GM19238 (cell line): ENCODE measurements at regions not wholly inside any gene's neighbourhood (a gene's known extent, or its start where the extent isn't known, plus 50 kb on each side); places are given as distances from the start of the nearest gene placed in this dataset.
"Not testable (repeated sequence)": the region's sequence is repeated elsewhere in the genome, so short reads cannot be mapped to it uniquely, and the experiment has no call there.

Experiments
- DNase-seq: peaks from one replicate; pipeline ENCODE4 v3.0.0; 2011; ENCODE audit warnings: low spot score; ENCODE audit not compliant: insufficient read length

DNA sequence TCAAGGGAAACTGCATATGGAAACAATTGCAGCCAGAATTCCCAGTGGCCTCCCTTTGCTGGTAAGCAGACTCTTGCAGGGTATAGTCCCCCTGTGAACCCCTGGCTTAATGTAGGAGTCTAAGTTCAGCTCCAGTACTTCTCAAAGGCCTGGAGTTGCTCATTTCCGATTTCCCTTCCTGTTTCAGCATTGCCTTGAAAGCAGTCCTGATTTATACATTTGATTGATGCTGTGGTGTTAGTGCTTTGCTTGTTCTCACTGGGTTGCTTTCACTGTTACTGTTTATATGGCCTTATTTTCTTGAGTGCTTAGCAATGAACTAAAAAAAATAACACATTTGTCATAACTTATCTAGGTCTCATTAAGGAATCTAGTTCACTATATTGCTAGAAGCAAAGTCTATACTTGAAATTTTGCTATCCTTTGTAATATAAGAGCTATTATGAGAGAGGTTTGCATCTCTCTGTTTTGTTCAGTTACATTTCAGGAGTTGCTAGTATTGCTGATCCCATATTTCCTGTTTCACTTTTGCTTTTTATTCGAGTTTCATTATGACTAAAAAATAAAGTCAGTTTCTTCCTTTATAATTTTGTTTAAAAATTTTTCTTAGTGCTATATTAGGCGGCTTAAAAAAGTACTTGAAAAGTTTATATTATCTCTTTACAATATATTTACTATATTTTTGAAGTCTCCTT is 122.4 kb upstream of the NMUR2 start:
- DNase-seq = no peak

DNA sequence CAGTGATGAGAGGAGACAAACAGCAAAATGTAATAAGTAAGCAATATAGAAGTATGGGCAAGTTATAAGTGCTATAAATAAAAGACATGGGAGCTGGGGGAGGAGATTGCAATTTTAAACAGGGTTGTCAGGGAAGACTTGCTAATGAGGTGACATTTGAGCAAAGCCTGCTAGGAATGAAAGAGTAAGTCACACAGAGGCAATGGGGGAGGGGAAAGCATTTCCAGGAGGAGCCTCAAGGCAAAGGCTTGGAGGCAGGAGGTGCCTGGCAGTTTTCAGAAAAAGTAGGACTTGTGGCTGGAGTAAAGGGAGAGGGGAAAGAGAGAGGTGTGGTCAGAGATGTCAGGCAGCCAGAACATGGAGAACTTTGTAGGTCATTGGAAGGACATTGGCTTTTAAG is 124.4 kb upstream of the NMUR2 start:
- no peak for DNase-seq

DNA sequence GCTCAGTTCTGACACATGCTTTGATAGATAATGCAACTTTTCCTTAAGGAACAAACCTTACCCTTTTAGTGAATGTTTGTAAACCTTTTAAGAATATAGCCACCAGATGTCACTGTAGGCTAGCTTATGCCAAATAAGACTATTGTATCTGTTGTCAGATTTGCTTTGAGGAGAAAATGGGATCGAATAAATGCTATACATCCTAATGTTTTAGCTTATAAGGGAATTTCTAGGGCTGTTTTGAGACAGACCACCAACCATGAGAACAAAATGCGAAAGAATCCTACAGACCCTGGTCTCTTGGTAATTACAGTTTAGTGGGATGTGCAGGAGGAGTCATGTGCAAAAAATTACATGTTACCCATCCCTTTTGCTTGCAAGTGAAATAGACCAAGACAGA is 127.6 kb upstream of the NMUR2 start:
- no peak for DNase-seq

DNA sequence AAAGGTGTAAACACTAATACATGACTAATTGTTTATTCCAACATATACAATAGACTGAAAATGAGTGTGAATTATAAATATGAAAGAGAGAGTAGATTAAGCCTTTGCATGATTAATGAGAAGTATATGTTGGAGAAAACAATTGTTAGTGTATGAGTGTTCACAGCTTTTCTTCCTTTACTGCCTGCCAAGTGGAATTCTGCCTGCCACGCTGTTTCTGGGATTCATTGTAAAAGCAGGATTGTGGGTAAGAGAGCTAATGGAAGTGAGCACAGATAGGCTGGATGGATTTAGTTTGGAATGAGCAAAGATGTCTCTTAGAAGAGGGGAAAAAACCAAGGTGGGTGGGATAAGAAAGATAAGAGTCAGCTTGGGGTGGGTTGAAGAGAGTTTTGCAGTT is 129.6 kb upstream of the NMUR2 start:
- no peak for DNase-seq

DNA sequence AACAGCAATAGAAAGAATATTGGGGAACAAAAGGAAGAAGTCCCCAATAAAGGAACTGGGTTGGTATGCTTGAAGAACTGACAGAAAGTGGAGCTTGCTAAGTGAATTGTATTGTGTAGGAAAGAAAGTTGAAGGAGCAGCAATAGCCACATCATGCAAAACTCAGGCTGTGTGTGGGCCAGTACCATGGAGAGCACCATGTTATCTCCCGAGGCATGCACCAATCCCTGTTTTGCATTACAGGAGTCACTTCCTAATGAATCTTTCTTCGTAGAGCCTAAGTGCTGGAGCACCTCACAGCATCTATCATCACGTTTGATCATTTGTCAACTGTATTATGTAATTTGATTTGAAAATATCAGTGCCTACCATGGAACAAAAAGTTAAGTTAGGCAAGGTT is 137.7 kb upstream of the NMUR2 start:
- no peak for DNase-seq

DNA sequence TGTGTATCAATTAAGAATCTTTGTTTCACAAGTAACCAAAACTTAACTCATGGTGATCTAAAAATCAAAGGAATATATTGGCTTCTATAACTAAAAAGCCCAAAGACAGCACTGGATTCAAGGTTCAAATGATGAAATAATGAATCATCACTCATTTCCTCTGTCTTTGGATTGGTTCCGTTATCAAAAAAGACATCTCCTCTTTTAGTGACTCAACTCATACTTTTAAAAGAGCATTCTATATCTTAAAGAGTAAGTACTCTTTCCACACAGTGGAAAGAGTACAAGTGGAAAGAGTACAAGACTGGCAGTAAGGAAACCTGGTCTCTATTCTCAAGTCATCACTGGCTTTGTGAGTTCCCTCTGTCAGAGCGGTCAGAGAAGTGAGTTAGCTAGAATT is 141.4 kb upstream of the NMUR2 start:
- DNase-seq = no peak

DNA sequence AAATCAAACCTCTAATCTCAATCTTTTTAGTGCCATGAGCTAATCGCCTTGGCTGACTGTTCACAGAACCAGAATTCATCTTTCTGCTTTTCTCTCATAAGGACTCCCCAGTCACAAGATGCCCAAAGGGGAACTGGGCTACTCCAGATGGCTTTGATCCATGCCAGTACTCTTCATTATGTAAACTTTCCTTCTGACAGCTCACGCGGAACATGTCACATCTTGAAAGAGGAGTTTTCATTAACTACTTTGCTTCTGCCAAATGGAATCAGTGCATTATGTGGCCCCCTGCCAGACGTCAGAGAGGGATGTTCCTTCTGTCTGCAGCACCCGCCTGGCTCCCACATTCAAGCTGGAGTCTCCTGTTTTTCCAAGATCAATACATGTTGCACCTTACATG is 142.1 kb upstream of the NMUR2 start:
- DNase-seq = no peak

DNA sequence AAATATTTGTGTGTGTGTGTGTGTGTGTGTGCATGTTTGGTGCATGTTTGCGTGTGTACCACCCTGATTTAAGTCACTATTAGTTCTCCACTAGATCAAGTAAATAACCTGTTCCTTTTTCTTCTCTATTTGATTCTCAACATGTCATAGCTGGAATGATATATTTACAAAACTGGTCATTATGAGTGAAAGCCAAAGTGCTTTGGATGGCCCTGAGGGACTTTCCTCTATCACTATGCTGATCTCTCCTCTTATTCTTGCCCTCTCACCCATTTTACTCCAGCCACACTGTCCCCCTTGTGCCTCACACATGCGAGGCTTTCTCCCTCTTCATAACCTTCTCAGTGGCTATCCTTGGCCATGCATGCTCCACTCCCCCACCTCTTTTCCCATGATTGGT is 144.6 kb upstream of the NMUR2 start:
- no peak for DNase-seq

DNA sequence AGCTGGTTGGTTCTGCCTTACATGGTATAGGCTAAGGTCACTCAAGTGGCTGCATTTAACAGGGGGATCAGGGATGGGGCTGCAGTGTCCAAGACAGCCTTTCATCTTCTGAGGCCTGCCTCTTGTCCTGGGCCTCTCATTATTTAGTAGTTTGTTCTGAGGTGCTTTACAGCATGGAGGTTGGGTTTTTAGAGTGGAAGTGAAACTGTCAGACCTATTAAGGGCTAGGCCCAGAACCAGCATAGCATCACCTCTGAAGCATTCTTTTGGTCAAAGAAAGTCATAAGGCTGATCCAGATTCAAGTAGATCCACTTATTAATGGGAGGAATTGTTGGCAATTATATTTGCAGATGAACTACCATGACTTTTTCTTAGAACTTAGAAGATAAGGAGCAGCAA is 146.0 kb upstream of the NMUR2 start:
- DNase-seq = no peak

DNA sequence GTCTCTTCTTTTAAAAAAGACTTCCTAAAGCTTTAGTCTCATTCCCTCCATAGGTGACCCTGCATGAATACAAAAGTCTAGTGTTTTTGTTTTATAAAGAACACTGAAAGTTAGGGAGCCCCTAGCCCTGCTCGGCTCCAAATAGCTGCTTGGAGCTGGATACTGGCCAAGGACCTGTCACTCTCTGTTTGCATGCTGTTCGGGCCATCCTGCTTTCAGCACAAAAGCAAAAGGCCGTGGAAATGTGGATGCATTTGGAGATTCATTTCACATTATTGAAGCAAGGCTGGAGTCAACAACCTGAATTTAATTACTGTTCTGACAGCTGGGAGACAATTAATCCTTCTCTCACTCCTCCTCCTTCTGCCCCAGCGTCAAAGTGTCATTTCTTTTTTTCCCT is 151.7 kb upstream of the NMUR2 start:
- DNase-seq = no peak

DNA sequence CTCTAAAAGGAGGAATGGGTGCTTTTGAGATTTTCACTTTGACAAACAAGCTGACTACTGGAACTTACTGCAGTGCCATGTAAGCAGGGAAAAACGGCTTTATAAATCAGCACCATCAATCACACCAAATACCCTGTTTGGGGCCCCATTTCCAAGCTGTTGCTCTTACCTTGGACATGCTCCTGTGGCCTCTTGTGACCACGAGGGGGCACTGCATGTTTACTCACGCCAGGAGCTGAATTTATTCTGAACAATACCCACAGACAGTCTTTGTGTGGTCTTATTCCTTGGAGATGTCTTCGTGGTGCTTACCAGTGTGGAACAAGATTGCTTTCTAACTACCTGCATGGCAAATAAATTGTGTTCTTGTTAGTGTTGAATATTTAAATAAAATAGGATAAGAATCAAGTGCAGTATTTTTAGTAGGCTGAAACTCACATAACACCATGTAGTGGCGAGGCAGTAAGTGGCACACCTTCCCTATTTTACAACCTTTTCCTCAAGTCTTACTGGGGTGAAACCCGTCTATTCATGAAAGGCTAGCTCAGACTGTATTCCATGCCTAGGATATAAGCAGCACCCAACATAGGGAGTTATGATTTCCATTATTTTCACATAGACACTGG is 155.5 kb upstream of the NMUR2 start:
- peak; percentile 12 for DNase-seq

DNA sequence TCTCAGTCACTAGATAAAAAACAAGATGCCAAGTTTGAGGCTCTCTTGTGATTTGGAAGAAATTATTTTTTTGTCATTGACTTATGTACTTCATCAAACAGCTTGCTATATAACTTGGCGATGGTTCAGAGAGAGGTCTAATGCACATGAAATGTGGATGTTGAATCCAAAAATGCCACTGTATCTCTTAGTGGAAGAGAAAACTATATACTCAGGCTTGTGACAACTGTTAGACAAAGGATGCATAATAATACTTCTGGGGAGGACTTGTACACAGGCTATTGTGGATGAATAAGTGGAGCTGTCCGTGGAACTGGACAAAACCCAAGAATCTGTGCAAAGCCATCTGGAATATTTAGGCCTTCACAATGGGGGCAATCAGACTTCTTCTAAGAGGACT is 162.9 kb upstream of the NMUR2 start:
- DNase-seq = no peak

DNA sequence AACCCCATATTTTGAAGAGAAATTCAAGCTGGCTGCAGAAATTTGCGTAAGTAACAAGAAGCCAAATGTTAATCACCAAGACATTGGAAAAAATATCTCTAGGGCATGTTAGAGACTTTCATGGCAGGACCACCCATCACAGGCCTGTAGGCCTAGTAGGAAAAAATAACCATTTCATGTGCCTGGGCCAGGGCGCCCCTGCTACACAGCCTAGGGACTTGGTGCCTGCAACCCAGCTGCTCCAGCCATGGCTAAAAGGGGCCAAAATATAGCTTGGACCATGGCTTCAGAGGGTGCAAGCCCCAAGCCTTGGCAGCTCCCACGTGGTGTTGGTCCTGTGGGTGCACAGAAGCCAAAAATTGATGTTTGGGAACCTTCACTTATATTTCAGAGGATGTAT is 167.7 kb upstream of the NMUR2 start:
- no peak for DNase-seq

DNA sequence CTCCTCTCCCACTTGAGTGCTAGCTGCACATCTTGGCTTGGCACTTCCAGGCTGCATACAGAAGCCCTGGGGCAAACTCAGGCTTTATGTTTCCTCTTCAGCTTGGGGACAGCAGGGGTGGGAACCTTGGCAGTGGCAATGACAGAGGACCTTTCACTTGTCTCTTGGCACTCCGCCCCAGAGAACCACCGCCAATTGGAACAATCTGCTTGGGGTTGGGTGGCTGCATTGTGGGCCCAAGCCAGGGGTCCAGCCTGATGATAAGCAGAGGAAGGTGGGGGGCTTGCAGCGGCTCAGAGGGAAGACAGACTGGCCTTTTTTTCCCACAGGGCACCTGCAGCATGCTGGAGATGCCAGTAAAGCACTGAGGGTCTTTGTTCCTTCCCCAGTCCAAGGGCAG is 179.0 kb upstream of the NMUR2 start:
- no peak for DNase-seq

DNA sequence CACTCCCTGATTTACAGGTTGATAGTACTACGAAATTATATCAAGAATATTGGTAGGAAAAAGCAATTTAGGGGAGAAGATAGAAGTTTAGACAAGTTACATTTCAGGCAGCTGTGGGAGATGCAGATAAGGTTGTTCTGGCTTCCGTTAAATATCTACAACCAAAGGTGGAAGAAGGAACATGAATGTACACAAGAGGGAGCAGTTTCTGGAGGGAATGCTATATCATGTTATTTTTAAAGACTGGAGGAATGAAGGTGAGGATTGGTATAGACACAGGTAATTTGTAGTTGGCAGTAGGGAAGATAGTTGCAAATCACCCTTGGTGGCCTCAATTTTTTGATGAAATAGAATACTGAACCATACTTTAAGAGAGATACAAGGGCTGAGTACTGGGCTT is 187.3 kb upstream of the NMUR2 start:
- DNase-seq = no peak

DNA sequence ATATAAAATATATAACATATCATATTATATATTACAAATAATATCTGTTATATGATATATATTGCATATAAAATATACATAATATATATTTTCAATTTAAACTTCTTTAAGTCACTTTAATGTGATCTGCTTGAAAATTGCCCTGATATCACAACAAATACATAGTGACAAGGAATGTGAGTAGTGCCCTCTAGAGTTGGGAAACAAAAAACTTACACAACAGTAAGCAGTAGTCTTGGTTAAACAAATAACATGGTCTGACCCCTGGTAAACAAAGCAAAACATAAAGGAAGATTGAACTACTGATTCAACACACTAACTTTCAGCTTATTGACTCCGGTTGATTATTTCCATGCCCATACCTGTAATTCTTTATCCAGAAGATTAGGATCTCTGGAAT is 188.3 kb upstream of the NMUR2 start:
- DNase-seq = no peak

DNA sequence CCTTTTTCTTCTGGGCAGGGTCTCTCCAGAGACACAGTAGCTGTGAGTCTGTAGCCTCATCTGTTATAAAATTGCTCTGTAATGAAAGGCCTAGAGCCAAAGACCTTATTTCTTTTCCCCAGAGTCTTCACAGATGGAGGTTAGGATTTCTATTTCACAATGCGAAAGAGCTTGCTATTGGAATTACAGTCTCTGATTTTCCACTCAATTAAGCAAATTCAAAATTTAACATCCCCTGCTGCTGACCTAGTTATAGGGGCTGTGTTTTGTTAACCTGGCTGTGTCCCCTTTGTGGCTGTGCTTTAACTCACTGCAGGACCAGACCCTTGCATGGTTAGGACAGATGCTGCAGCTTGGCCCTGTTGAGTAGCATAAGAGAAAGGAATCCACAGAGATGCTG is 190.3 kb upstream of the NMUR2 start:
- DNase-seq = no peak

DNA sequence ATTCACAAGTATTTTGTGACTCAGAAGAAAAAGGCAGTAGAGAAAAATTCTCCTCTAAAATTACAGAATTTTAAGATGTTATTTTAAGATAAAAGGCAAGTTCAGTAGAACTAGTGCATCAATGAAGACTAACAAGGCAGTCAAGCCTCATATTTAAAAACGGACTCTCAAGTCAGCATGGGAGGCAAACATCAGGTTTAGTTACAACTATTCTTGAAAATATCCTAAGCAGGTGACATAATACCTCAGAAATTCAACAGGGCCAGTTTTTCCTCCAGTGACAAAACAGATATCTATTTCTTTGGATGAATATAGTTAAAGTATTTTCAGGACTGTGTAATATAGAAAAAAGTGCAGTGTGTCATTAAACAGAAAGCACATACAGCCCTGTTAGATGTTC is 194.0 kb upstream of the NMUR2 start:
- DNase-seq = no peak

DNA sequence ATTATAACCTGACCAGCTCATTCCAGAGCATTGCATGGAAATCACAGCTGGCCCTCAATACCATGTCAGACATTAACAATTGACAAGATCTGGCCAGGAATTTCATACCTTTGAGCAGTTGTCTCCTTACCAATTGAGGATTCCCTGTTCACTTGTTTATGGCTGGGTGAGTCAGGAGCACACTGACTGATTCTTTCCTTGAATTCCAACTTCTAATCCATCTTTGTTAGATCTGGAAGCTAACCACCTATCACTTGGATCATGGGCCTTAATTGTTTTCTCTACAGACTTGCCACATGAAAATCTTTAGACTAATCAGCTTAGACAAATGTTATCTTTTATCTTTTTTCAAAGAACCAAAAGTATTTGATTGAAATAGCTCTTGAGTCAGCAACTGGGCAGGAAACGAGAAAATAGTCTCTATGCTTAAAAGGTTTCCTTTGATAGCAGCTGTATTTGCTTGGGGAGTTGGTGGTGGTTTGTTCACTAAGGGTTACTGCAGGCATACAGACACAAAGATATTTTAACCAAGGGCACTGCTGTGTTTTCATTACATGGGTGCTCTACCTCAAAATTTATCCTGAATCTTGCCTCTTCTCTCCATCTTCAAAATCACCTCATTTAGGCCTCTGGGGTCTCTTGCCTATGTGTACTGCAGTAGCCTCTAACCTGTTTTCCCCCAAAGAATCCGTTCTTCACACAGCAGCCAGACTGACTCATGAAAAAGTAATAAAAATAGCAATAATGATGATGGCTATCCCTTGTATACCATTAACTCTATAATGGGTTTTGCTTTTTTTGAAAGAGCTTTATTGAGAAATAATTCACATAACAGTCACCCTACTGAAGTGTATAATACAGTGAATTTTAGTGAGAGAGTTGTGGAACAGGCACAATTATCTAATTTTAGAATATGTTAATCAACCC is 197.0 kb upstream of the NMUR2 start:
- no peak for DNase-seq

DNA sequence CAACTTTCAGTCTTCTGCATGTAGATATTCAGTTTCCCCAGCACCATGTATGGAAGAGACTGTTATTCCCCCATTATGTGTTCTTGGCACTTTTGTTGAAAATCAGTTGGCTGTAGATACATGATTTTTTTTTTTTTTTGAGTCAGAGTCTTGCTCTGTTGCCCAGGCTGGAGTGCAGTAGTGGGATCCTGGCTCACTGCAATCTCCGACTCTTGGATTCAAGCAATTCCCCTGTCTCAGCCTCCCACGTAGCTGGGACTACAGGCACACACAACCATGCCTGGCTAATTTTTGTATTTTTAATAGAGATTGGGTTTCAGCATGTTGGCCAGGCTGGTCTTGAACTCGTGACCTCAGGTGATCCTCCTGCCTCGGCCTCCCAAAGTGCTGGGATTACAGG is 201.0 kb upstream of the NMUR2 start:
- DNase-seq = not testable (repeated sequence)

DNA sequence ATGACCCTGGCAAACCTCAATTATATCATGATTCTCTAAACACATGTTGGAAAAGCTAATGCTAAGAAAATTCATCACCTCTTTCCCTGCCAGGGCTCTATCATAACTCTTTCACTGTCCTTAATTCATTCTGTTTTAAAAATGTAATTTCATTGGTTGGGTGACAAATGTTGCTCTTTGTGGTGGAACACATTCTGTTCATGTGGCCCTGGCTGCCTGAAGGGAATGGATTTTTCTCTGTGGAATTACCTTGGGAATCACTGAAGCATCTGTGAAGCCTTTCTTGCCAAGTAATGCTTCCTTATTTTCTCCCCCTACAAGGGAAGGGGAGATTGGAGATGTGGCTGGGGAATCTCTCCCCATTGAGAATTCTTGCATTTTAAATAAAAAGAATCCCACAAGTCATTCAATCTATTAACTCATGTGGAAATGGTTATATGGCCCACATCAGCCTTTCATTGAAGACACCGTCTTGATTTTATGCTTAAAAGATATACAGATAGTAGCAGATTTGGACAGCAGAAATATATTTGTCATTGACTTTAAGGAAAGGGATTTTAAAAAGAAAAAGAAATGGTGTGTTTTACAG is 201.8 kb upstream of the NMUR2 start:
- no peak for DNase-seq
